ENCODE measurements at regions not wholly inside any gene's neighbourhood (a gene's known extent, or its start where the extent isn't known, plus 50 kb on each side); places are given as distances from the start of the nearest gene placed in this dataset.
"Not testable (repeated sequence)": the region's sequence is repeated elsewhere in the genome, so short reads cannot be mapped to it uniquely, and the experiment has no call there.

GRCh38 chr6:27545271-27546046, 72.6 kb upstream of the ZNF184 start:
- Mint-ChIP-seq H3K27me3 (peaks cover 84 to 89% of the 10 kb centered on the region in 2 donors), H3K9me3 (peaks cover 19 to 52% (median 45%) of the 10 kb centered on the region in 5 donors), H3K36me3 (no peaks in the 10 kb centered on the region), H3K27ac (peak overlapping the region in 2 of 8 donors; percentile 9 to 59), H3K4me3 (peak overlapping the region in 4 of 7 donors; percentile 9 to 40 (median 32)), H3K4me1 (peaks cover 10 to 18% (median 16%) of the 10 kb centered on the region in 3 donors)
- peak overlapping the region; percentile 72 for H3K27ac ChIP-seq (ENCODE audit: low read depth, low read length)
- POLR2A ChIA-PET: no interaction called here
- H3K4me1 ChIP-seq (ENCODE audit: insufficient read depth, low read length): no peaks in the 10 kb centered on the region
- H3K36me3 ChIP-seq (ENCODE audit: insufficient read depth, low read length): no peaks in the 10 kb centered on the region
- CTCF ChIA-PET: no interaction called here
- H3K27me3 ChIP-seq (ENCODE audit: insufficient read depth, low read length, poor library complexity, severe bottlenecking): peaks cover 58% of the 10 kb centered on the region
- peak overlapping the region; percentile 4 for H3K4me3 ChIP-seq (ENCODE audit: low read length)
- no peaks in the 10 kb centered on the region for H3K9me3 ChIP-seq (ENCODE audit: low read length)
- DNase-seq: no peak

GRCh38 chr6:27544612-27545260, 71.8 kb upstream of the ZNF184 start:
- peak overlapping the region; percentile 4 for H3K4me3 ChIP-seq (ENCODE audit: low read length)
- peak overlapping the region in 2 of 8 donors; percentile 8 to 59 for H3K27ac Mint-ChIP-seq

GRCh38 chr6:27544135-27544534, 71.2 kb upstream of the ZNF184 start:
- H3K9me3 ChIP-seq (ENCODE audit: low read length); H3K4me3 ChIP-seq (ENCODE audit: low read length); H3K27ac Mint-ChIP-seq; POLR2A ChIA-PET; DNase-seq; H3K36me3 Mint-ChIP-seq; H3K36me3 ChIP-seq (ENCODE audit: insufficient read depth, low read length); CTCF ChIA-PET; H3K4me3 Mint-ChIP-seq; H3K4me1 ChIP-seq (ENCODE audit: insufficient read depth, low read length): not testable (repeated sequence)
- peaks cover 10 to 18% (median 16%) of the 10 kb centered on the region in 3 donors for H3K4me1 Mint-ChIP-seq
- H3K27me3 Mint-ChIP-seq: peaks cover 81 to 87% of the 10 kb centered on the region in 2 donors
- H3K9me3 Mint-ChIP-seq: peaks cover 19 to 54% (median 42%) of the 10 kb centered on the region in 5 donors
- Histone ChIP-seq H3K27ac (ENCODE audit: low read depth, low read length) (peak overlapping the region; percentile 72), H3K27me3 (ENCODE audit: insufficient read depth, low read length, poor library complexity, severe bottlenecking) (peaks cover 58% of the 10 kb centered on the region)

More at GRCh38 chr6:27544612-27545260, 71.8 kb upstream of the ZNF184 start:
- no peak for DNase-seq
- peak overlapping the region; percentile 72 for H3K27ac ChIP-seq (ENCODE audit: low read depth, low read length)
- no peaks in the 10 kb centered on the region for H3K36me3 ChIP-seq (ENCODE audit: insufficient read depth, low read length)
- no peaks in the 10 kb centered on the region for H3K4me1 ChIP-seq (ENCODE audit: insufficient read depth, low read length)
- ChIA-PET POLR2A (no interaction called here), CTCF (no interaction called here)
- no peaks in the 10 kb centered on the region for H3K36me3 Mint-ChIP-seq
- peaks cover 19 to 53% (median 45%) of the 10 kb centered on the region in 5 donors for H3K9me3 Mint-ChIP-seq
- peaks cover 58% of the 10 kb centered on the region for H3K27me3 ChIP-seq (ENCODE audit: insufficient read depth, low read length, poor library complexity, severe bottlenecking)
- peaks cover 10 to 18% (median 16%) of the 10 kb centered on the region in 3 donors for H3K4me1 Mint-ChIP-seq
- peak overlapping the region in 3 of 7 donors; percentile 17 to 63 (median 32) for H3K4me3 Mint-ChIP-seq
- H3K27me3 Mint-ChIP-seq: peaks cover 79 to 87% of the 10 kb centered on the region in 2 donors
- H3K9me3 ChIP-seq (ENCODE audit: low read length): no peaks in the 10 kb centered on the region

GRCh38 chr6:27542485-27542884, 69.6 kb upstream of the ZNF184 start:
- no peak for DNase-seq
- H3K4me3 ChIP-seq (ENCODE audit: low read length): no peak overlapping the region
- H3K27me3 Mint-ChIP-seq: peaks cover 78 to 88% of the 10 kb centered on the region in 2 donors
- H3K9me3 ChIP-seq (ENCODE audit: low read length): no peaks in the 10 kb centered on the region
- ChIA-PET POLR2A (no interaction called here), CTCF (no interaction called here)
- no peaks in the 10 kb centered on the region for H3K4me1 ChIP-seq (ENCODE audit: insufficient read depth, low read length)
- H3K36me3 Mint-ChIP-seq: no peaks in the 10 kb centered on the region
- peaks cover 43% of the 10 kb centered on the region for H3K27me3 ChIP-seq (ENCODE audit: insufficient read depth, low read length, poor library complexity, severe bottlenecking)
- H3K4me1 Mint-ChIP-seq: peaks cover 10 to 18% (median 16%) of the 10 kb centered on the region in 3 donors
- H3K36me3 ChIP-seq (ENCODE audit: insufficient read depth, low read length): no peaks in the 10 kb centered on the region
- no peak overlapping the region for H3K4me3 Mint-ChIP-seq
- H3K27ac Mint-ChIP-seq: no peak overlapping the region
- H3K9me3 Mint-ChIP-seq: peaks cover 17 to 45% (median 32%) of the 10 kb centered on the region in 5 donors
- no peak overlapping the region for H3K27ac ChIP-seq (ENCODE audit: low read depth, low read length)

GRCh38 chr6:27541933-27542297, 69.0 kb upstream of the ZNF184 start:
- Mint-ChIP-seq H3K27me3 (peaks cover 73 to 88% of the 10 kb centered on the region in 2 donors), H3K4me1 (peaks cover 10 to 18% (median 16%) of the 10 kb centered on the region in 3 donors), H3K9me3 (peaks cover 11 to 40% (median 26%) of the 10 kb centered on the region in 5 donors), H3K36me3 (no peaks in the 10 kb centered on the region), H3K4me3 (no peak overlapping the region), H3K27ac (no peak overlapping the region)
- Histone ChIP-seq H3K27me3 (ENCODE audit: insufficient read depth, low read length, poor library complexity, severe bottlenecking) (peaks cover 39% of the 10 kb centered on the region), H3K4me3 (ENCODE audit: low read length) (no peak overlapping the region), H3K36me3 (ENCODE audit: insufficient read depth, low read length) (no peaks in the 10 kb centered on the region), H3K4me1 (ENCODE audit: insufficient read depth, low read length) (no peaks in the 10 kb centered on the region), H3K27ac (ENCODE audit: low read depth, low read length) (no peak overlapping the region), H3K9me3 (ENCODE audit: low read length) (no peaks in the 10 kb centered on the region)
- ChIA-PET POLR2A (no interaction called here), CTCF (no interaction called here)
- no peak for DNase-seq

- H3K36me3 Mint-ChIP-seq: no peaks in the 10 kb centered on the region
- no peak overlapping the region for H3K27ac ChIP-seq (ENCODE audit: low read depth, low read length)
- CTCF ChIA-PET: no interaction called here
- no peaks in the 10 kb centered on the region for H3K9me3 ChIP-seq (ENCODE audit: low read length)
- H3K36me3 ChIP-seq (ENCODE audit: insufficient read depth, low read length): no peaks in the 10 kb centered on the region
- peak overlapping the region in 1 of 8 donors; percentile 61 for H3K27ac Mint-ChIP-seq
- H3K4me1 Mint-ChIP-seq: peaks cover 10 to 18% (median 16%) of the 10 kb centered on the region in 3 donors
- peaks cover 35% of the 10 kb centered on the region for H3K27me3 ChIP-seq (ENCODE audit: insufficient read depth, low read length, poor library complexity, severe bottlenecking)
- no peak overlapping the region for H3K4me3 ChIP-seq (ENCODE audit: low read length)
- POLR2A ChIA-PET: no interaction called here
- peaks cover 8 to 34% (median 21%) of the 10 kb centered on the region in 5 donors for H3K9me3 Mint-ChIP-seq
- no peaks in the 10 kb centered on the region for H3K4me1 ChIP-seq (ENCODE audit: insufficient read depth, low read length)
- DNase-seq: no peak
- peaks cover 69 to 85% of the 10 kb centered on the region in 2 donors for H3K27me3 Mint-ChIP-seq
- H3K4me3 Mint-ChIP-seq: no peak overlapping the region
Measured at GRCh38 chr6:27541212-27541932, 68.5 kb upstream of the ZNF184 start.

GRCh38 chr6:27539551-27539950, 66.6 kb upstream of the ZNF184 start:
- Histone ChIP-seq H3K27me3 (ENCODE audit: insufficient read depth, low read length, poor library complexity, severe bottlenecking) (peaks cover 17% of the 10 kb centered on the region), H3K4me3 (ENCODE audit: low read length) (no peak overlapping the region), H3K36me3 (ENCODE audit: insufficient read depth, low read length) (no peaks in the 10 kb centered on the region), H3K4me1 (ENCODE audit: insufficient read depth, low read length) (no peaks in the 10 kb centered on the region), H3K9me3 (ENCODE audit: low read length) (no peaks in the 10 kb centered on the region), H3K27ac (ENCODE audit: low read depth, low read length) (no peak overlapping the region)
- Mint-ChIP-seq H3K27ac (no peak overlapping the region), H3K4me3 (no peak overlapping the region), H3K36me3 (no peaks in the 10 kb centered on the region), H3K27me3 (peaks cover 61 to 83% of the 10 kb centered on the region in 2 donors), H3K9me3 (peaks cover 0 to 19% (median 7%) of the 10 kb centered on the region in 5 donors), H3K4me1 (peaks cover 2 to 3% (median 2%) of the 10 kb centered on the region in 3 donors)
- no peak for DNase-seq
- ChIA-PET CTCF (no interaction called here), POLR2A (no interaction called here)
